ENCODE measurements at regions not wholly inside any gene's neighbourhood (a gene's known extent, or its start where the extent isn't known, plus 50 kb on each side); places are given as distances from the start of the nearest gene placed in this dataset.
"Not testable (repeated sequence)": the region's sequence is repeated elsewhere in the genome, so short reads cannot be mapped to it uniquely, and the experiment has no call there.

- DNase-seq, result not testable (repeated sequence)
These were observed 507.1 kb downstream of the ZNF516 start for GRCh38 chr18:75987913-75988312.

- DNase-seq, result no peak
These were observed 510.2 kb downstream of the ZNF516 start for GRCh38 chr18:75984853-75985252.

- DNase-seq, result no peak
These were observed 513.9 kb downstream of the ZNF516 start for GRCh38 chr18:75981102-75981501.

- no peak for DNase-seq
These were observed 518.0 kb downstream of the ZNF516 start for GRCh38 chr18:75977081-75977480.

GRCh38 chr18:75970212-75970611 lies 524.8 kb downstream of the ZNF516 start:
- DNase-seq, result no peak

GRCh38 chr18:75966431-75966830 lies 528.6 kb downstream of the ZNF516 start:
- no peak for DNase-seq

- no peak for DNase-seq
These were observed 532.9 kb downstream of the ZNF516 start for GRCh38 chr18:75962036-75962572.

GRCh38 chr18:75960356-75960755 lies 532.9 kb upstream of the SMIM21 start:
- not testable (repeated sequence) for DNase-seq

- no peak for DNase-seq
These were observed 531.6 kb upstream of the SMIM21 start for GRCh38 chr18:75959150-75959549.

GRCh38 chr18:75958683-75959082 lies 531.2 kb upstream of the SMIM21 start:
- DNase-seq, result no peak

GRCh38 chr18:75945265-75945933 lies 517.9 kb upstream of the SMIM21 start:
- DNase-seq, result no peak

GRCh38 chr18:75937306-75937705 lies 509.8 kb upstream of the SMIM21 start:
- DNase-seq, result no peak

- no peak for DNase-seq
These were observed 509.4 kb upstream of the SMIM21 start for GRCh38 chr18:75936862-75937261.

GRCh38 chr18:75931079-75931478 lies 503.6 kb upstream of the SMIM21 start:
- DNase-seq, result no peak

- DNase-seq, result no peak
These were observed 501.2 kb upstream of the SMIM21 start for GRCh38 chr18:75928706-75929105.

GRCh38 chr18:75927791-75928190 lies 500.3 kb upstream of the SMIM21 start:
- no peak for DNase-seq

- DNase-seq, result no peak
These were observed 499.3 kb upstream of the SMIM21 start for GRCh38 chr18:75926811-75927210.

- no peak for DNase-seq
These were observed 495.7 kb upstream of the SMIM21 start for GRCh38 chr18:75923169-75923568.

GRCh38 chr18:75916624-75916982 lies 489.1 kb upstream of the SMIM21 start:
- DNase-seq, result no peak

GRCh38 chr18:75915941-75916623 lies 488.6 kb upstream of the SMIM21 start:
- no peak for DNase-seq

- DNase-seq, result no peak
These were observed 485.3 kb upstream of the SMIM21 start for GRCh38 chr18:75912829-75913228.

- DNase-seq, result no peak
These were observed 476.9 kb upstream of the SMIM21 start for GRCh38 chr18:75904416-75904815.

- no peak for DNase-seq
These were observed 471.1 kb upstream of the SMIM21 start for GRCh38 chr18:75898651-75899050.

- no peak for DNase-seq
These were observed 469.9 kb upstream of the SMIM21 start for GRCh38 chr18:75897386-75897785.

GRCh38 chr18:75896865-75897264 lies 469.4 kb upstream of the SMIM21 start:
- DNase-seq, result no peak
